Thyroid gland (tissue), 4 donors: ENCODE measurements at regions not wholly inside any gene's neighbourhood (a gene's known extent, or its start where the extent isn't known, plus 50 kb on each side); places are given as distances from the start of the nearest gene placed in this dataset.

Source experiments
- CTCF ChIP-seq, 6 experiments: fragments of 200-600 bp in 3 of 6; fragments of 450-650 bp in 3 of 6; sonication (generic) in 3 of 6; IDR thresholded peaks; one replicate each; pipeline ENCODE4 v1.5.1; 2016 to 2019; ENCODE audit warnings: antibody characterized with exemption in 6 of 6, mild to moderate bottlenecking in 2 of 6, inconsistent platforms in 1 of 6, moderate library complexity in 1 of 6
- POLR2A ChIP-seq, 2 donors: fragments of 450-650 bp; IDR thresholded peaks; one replicate each; pipeline ENCODE4 v1.6.1; 2017; ENCODE audit warnings: antibody characterized with exemption in 2 of 2, mild to moderate bottlenecking in 2 of 2, moderate library complexity in 1 of 2

GRCh38 chrX:69324851-69325250 is 159.6 kb upstream of the PJA1 start:
- no peak for TF ChIP-seq CTCF (IDR thresholded peaks at IDR 0.05)
- TF ChIP-seq POLR2A (IDR thresholded peaks at IDR 0.05): no peak
